HFFc6 (cell line): ENCODE measurements at regions not wholly inside any gene's neighbourhood (a gene's known extent, or its start where the extent isn't known, plus 50 kb on each side); places are given as distances from the start of the nearest gene placed in this dataset.
"Not testable (repeated sequence)": the region's sequence is repeated elsewhere in the genome, so short reads cannot be mapped to it uniquely, and the experiment has no call there.

Source experiments
- DNase-seq: peaks from one replicate; pipeline ENCODE4 v3.0.0-alpha.2; 2018
- H3K27ac Mint-ChIP-seq: 2 replicates; pipeline ENCODE4 v1.8.0; 2020; ENCODE audit warnings: mild to moderate bottlenecking, mixed read lengths
- H3K27me3 Mint-ChIP-seq: 2 replicates; pipeline ENCODE4 v1.8.0; 2021; ENCODE audit warnings: mild to moderate bottlenecking, moderate library complexity, mixed read lengths; ENCODE audit not compliant: insufficient read depth
- H3K36me3 Mint-ChIP-seq: 2 replicates; pipeline ENCODE4 v1.8.0; 2021; ENCODE audit warnings: low read depth, mixed read lengths
- H3K4me1 Mint-ChIP-seq: 2 replicates; pipeline ENCODE4 v1.8.0; 2020; ENCODE audit warnings: low read depth, mixed read lengths
- H3K4me3 Mint-ChIP-seq: 2 replicates; pipeline ENCODE4 v1.8.0; 2020; ENCODE audit warnings: mild to moderate bottlenecking, moderate library complexity, mixed read lengths
- H3K9me3 Mint-ChIP-seq: 2 replicates; pipeline ENCODE4 v1.8.0; 2020; ENCODE audit warnings: mild to moderate bottlenecking, mixed read lengths
- CTCF ChIP-seq: fragments of 200-600 bp; sonication (generic); IDR thresholded peaks from 2 replicates; pipeline ENCODE4 v1.5.0; 2021; ENCODE audit warnings: antibody characterized with exemption, mild to moderate bottlenecking

GRCh38 chr12:45522227-45522626 lies 207.3 kb upstream of the ARID2 start:
- DNase-seq = no peak
- Mint-ChIP-seq H3K9me3 (peaks cover 19% of the 10 kb centered on the region; the same call in 1 of the 2 replicates), H3K4me1 (no peaks in the 10 kb centered on the region; the same call in 1 of the 2 replicates), H3K4me3 (no peak overlapping the region), H3K27ac (no peak overlapping the region), H3K27me3 (peaks cover 13% of the 10 kb centered on the region), H3K36me3 (no peaks in the 10 kb centered on the region; the same call in 1 of the 2 replicates)
- TF ChIP-seq CTCF = no peak

- not testable (repeated sequence) for H3K27ac Mint-ChIP-seq, H3K36me3 Mint-ChIP-seq, H3K4me1 Mint-ChIP-seq, DNase-seq, H3K4me3 Mint-ChIP-seq
- peaks cover 19% of the 10 kb centered on the region; the same call in 1 of the 2 replicates for H3K9me3 Mint-ChIP-seq
- H3K27me3 Mint-ChIP-seq = peaks cover 11% of the 10 kb centered on the region
Measured at GRCh38 chr12:45526823-45527222, 202.7 kb upstream of the ARID2 start.

DNA sequence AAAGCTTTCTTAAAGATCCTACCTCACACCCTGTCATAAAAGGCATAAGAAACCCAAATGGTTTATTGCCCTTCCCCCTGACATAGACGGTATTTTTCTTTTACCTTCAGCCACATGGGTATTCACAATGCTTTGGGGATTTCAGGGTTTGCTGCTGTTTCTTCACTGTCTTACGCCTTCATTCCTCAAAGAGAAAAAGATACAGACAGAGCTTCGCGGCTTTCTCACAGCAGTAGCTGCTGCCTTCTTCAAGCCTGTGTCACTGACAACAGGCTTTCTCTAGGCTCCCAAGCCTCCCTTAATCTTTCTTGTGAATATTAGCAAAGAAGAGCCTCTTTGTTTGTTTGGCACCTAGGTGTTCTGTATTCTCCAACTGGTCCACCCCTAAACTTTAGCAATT lies 197.4 kb upstream of the ARID2 start:
- H3K27me3 Mint-ChIP-seq = peaks cover 3% of the 10 kb centered on the region
- H3K4me1 Mint-ChIP-seq = no peaks in the 10 kb centered on the region
- DNase-seq = no peak
- H3K4me3 Mint-ChIP-seq = no peak overlapping the region
- no peaks in the 10 kb centered on the region; the same call in 1 of the 2 replicates for H3K9me3 Mint-ChIP-seq
- H3K36me3 Mint-ChIP-seq = no peaks in the 10 kb centered on the region
- no peak for TF ChIP-seq CTCF
- no peak overlapping the region for H3K27ac Mint-ChIP-seq

GRCh38 chr12:45535610-45536180 lies 193.8 kb upstream of the ARID2 start:
- H3K36me3 Mint-ChIP-seq = no peaks in the 10 kb centered on the region
- TF ChIP-seq CTCF = no peak
- H3K4me1 Mint-ChIP-seq = no peaks in the 10 kb centered on the region
- no peak overlapping the region for H3K4me3 Mint-ChIP-seq
- no peaks in the 10 kb centered on the region for H3K9me3 Mint-ChIP-seq
- no peak for DNase-seq
- peaks cover 3% of the 10 kb centered on the region; the same call in 1 of the 2 replicates for H3K27me3 Mint-ChIP-seq
- no peak overlapping the region for H3K27ac Mint-ChIP-seq

DNA sequence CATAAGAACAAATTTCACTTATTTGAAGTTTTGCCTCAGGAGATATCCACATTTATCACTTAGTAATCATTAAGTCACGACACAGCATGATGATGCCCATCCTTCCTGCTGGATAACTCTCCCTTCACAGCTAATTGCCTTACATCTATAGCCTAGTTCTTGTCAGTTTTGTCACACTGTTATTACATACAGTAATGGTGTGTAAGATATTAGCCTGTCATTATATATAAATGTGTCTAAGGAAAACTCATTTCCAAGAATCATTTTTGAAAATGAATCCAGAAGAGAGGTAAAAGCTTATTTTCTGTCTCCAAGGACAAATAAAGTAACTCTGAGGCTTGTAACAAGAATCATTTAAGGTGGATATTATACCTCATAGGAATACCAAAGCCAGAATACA lies 193.2 kb upstream of the ARID2 start:
- no peak overlapping the region for H3K27ac Mint-ChIP-seq
- H3K27me3 Mint-ChIP-seq = peaks cover 3% of the 10 kb centered on the region
- no peaks in the 10 kb centered on the region for H3K4me1 Mint-ChIP-seq
- H3K36me3 Mint-ChIP-seq = no peaks in the 10 kb centered on the region
- H3K9me3 Mint-ChIP-seq = no peaks in the 10 kb centered on the region
- no peak for TF ChIP-seq CTCF
- no peak for DNase-seq
- no peak overlapping the region for H3K4me3 Mint-ChIP-seq

- Mint-ChIP-seq H3K36me3 (no peaks in the 10 kb centered on the region), H3K27me3 (peaks cover 4% of the 10 kb centered on the region), H3K9me3 (no peaks in the 10 kb centered on the region), H3K27ac (no peak overlapping the region), H3K4me3 (no peak overlapping the region), H3K4me1 (no peaks in the 10 kb centered on the region)
- DNase-seq = no peak
- TF ChIP-seq CTCF = no peak
Measured at GRCh38 chr12:45540661-45541341, 188.7 kb upstream of the ARID2 start.
